ENCODE measurements at regions not wholly inside any gene's neighbourhood (a gene's known extent, or its start where the extent isn't known, plus 50 kb on each side); places are given as distances from the start of the nearest gene placed in this dataset.

- no peak for DNase-seq (ENCODE audit: low spot score)
- ChIA-PET CTCF (interaction anchor here (0.6 kb wide), 1 partner anchor 356 kb away, joined by 6 read pairs; no protein-coding TSS in a partner anchor), POLR2A (ENCODE audit: low non-redundant PET) (no interaction called here)
- H3K27ac ChIP-seq: no peak overlapping the region
- no peak for TF ChIP-seq CTCF (conservative IDR thresholded peaks at IDR 0.05; ENCODE audit: low read depth)
Observed at GRCh38 chr1:223474804-223475203, 81.6 kb downstream of the CCDC185 start.

GRCh38 chr1:223477456-223477855 lies 84.2 kb downstream of the CCDC185 start:
- no peak overlapping the region for H3K27ac ChIP-seq
- CTCF ChIA-PET: no interaction called here
- no peak for TF ChIP-seq CTCF (conservative IDR thresholded peaks at IDR 0.05; ENCODE audit: low read depth)
- no peak for DNase-seq (ENCODE audit: low spot score)
- POLR2A ChIA-PET (ENCODE audit: low non-redundant PET): no interaction called here

- POLR2A ChIA-PET (ENCODE audit: low non-redundant PET): no interaction called here
- CTCF ChIA-PET: no interaction called here
- TF ChIP-seq CTCF (conservative IDR thresholded peaks at IDR 0.05; ENCODE audit: low read depth): no peak
- H3K27ac ChIP-seq: no peak overlapping the region
- no peak for DNase-seq (ENCODE audit: low spot score)
Observed at GRCh38 chr1:223478606-223479005, 85.4 kb downstream of the CCDC185 start.

GRCh38 chr1:223479261-223479660 lies 86.0 kb downstream of the CCDC185 start:
- POLR2A ChIA-PET (ENCODE audit: low non-redundant PET): no interaction called here
- no peak overlapping the region for H3K27ac ChIP-seq
- CTCF ChIA-PET: no interaction called here
- no peak for DNase-seq (ENCODE audit: low spot score)
- TF ChIP-seq CTCF (conservative IDR thresholded peaks at IDR 0.05; ENCODE audit: low read depth): no peak

- no peak for DNase-seq (ENCODE audit: low spot score)
- ChIA-PET CTCF (no interaction called here), POLR2A (ENCODE audit: low non-redundant PET) (no interaction called here)
- TF ChIP-seq CTCF (conservative IDR thresholded peaks at IDR 0.05; ENCODE audit: low read depth): no peak
- H3K27ac ChIP-seq: no peak overlapping the region
Observed at GRCh38 chr1:223479718-223480425, 86.7 kb downstream of the CCDC185 start.

- TF ChIP-seq CTCF (conservative IDR thresholded peaks at IDR 0.05; ENCODE audit: low read depth): no peak
- CTCF ChIA-PET: interaction anchor here (0.5 to 0.7 kb wide), 2 partner anchors 177 to 304 kb away, joined by 3 to 4 read pairs; no protein-coding TSS in a partner anchor
- H3K27ac ChIP-seq: no peak overlapping the region
- DNase-seq (ENCODE audit: low spot score): no peak
- POLR2A ChIA-PET (ENCODE audit: low non-redundant PET): no interaction called here
Observed at GRCh38 chr1:223482132-223482531, 88.9 kb downstream of the CCDC185 start.

Measured in RWPE1 (cell line).